22Rv1 (cell line): ENCODE measurements at regions not wholly inside any gene's neighbourhood (a gene's known extent, or its start where the extent isn't known, plus 50 kb on each side); places are given as distances from the start of the nearest gene placed in this dataset.

Experiments
- H3K27ac ChIP-seq: fragments of 450-650 bp; 2 replicates; pipeline ENCODE4 v1.5.1; 2017
- ZFX ChIP-seq: fragments of 450-650 bp; IDR thresholded peaks from 2 replicates; pipeline ENCODE4 v1.6.1; 2017; ENCODE audit warnings: antibody characterized with exemption, borderline replicate concordance
- TF ChIP-seq, protein P1 (sequence below): fragments of 450-650 bp; IDR thresholded peaks from 2 replicates; pipeline ENCODE4 v1.5.1; 2017; ENCODE audit warnings: mild to moderate bottlenecking

DNA sequence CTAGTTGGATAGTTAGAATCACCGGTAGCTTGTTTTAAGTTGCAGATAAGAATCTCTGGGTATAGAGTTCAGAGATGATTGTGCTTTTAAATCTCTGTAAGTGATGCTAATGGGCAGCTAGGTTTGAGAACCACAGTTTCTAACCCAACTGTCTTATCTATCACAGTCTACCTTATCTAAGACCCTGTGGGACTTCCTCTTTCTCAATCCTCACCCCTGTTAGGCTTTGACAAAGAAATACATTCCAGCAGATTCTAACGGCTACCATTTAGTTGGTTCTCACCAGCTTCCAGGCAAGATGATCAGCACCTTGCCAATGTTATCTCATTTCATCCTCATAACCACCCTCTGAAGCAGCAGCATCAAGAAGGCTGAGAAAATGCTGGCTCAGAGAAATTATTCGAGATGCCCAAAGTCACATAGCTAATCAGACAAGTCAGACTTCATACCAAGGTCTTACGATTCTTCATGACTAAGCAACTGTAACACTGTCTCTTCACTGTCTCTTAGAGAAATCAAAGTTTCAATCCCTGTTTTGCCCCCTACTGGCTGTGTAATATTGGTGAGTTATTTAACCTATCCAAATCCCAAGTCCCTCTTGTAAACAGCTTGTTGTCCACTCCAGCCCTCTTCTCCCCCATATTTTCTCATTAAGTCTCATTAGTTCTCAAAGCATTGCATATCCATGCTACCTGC lies 192.4 kb upstream of the API5 start:
- H3K27ac ChIP-seq, result no peak overlapping the region
- no peak for TF ChIP-seq ZFX
- TF ChIP-seq, protein P1, sequence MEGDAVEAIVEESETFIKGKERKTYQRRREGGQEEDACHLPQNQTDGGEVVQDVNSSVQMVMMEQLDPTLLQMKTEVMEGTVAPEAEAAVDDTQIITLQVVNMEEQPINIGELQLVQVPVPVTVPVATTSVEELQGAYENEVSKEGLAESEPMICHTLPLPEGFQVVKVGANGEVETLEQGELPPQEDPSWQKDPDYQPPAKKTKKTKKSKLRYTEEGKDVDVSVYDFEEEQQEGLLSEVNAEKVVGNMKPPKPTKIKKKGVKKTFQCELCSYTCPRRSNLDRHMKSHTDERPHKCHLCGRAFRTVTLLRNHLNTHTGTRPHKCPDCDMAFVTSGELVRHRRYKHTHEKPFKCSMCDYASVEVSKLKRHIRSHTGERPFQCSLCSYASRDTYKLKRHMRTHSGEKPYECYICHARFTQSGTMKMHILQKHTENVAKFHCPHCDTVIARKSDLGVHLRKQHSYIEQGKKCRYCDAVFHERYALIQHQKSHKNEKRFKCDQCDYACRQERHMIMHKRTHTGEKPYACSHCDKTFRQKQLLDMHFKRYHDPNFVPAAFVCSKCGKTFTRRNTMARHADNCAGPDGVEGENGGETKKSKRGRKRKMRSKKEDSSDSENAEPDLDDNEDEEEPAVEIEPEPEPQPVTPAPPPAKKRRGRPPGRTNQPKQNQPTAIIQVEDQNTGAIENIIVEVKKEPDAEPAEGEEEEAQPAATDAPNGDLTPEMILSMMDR, result peak; percentile 21; the same call in 1 of the 2 replicates

DNA sequence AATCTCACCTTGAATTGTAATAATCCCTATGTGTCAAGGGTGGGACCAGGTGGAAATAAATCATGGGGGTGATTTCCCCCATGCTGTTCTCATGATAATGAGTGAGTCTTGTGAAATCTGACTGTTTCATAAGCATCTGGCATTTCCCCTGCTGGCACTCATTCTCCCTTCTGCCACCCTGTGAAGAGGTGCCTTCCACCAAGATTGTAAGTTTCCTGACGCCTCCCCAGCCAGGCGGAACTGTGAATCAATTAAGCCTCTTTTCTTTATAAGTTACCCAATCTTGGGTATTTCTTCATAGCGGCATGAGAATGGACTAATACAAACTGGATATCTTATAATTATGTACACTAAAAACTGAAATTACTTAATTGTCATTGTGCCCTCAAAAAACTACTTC lies 189.2 kb upstream of the API5 start:
- no peak overlapping the region for H3K27ac ChIP-seq
- TF ChIP-seq ZFX, result no peak
- TF ChIP-seq, protein P1, result no peak

GRCh38 chr11:43123443-43123842 lies 188.4 kb upstream of the API5 start:
- H3K27ac ChIP-seq, result no peak overlapping the region
- TF ChIP-seq, protein P1, result no peak
- TF ChIP-seq ZFX, result no peak

GRCh38 chr11:43124272-43124935 lies 187.4 kb upstream of the API5 start:
- no peak for TF ChIP-seq ZFX
- TF ChIP-seq, protein P1, result no peak
- H3K27ac ChIP-seq, result no peak overlapping the region

GRCh38 chr11:43129329-43129728 lies 182.5 kb upstream of the API5 start:
- no peak overlapping the region for H3K27ac ChIP-seq
- TF ChIP-seq, protein P1, result no peak
- TF ChIP-seq ZFX, result no peak

- TF ChIP-seq ZFX, result no peak
- TF ChIP-seq, protein P1, result peak; percentile 26
- no peak overlapping the region for H3K27ac ChIP-seq
These were observed 181.2 kb upstream of the API5 start for GRCh38 chr11:43130616-43131015.

- TF ChIP-seq ZFX, result no peak
- TF ChIP-seq, protein P1, result no peak
- no peak overlapping the region for H3K27ac ChIP-seq
These were observed 175.7 kb upstream of the API5 start for GRCh38 chr11:43135966-43136534.
